ENCODE measurements at regions not wholly inside any gene's neighbourhood (a gene's known extent, or its start where the extent isn't known, plus 50 kb on each side); places are given as distances from the start of the nearest gene placed in this dataset.
"Not testable (repeated sequence)": the region's sequence is repeated elsewhere in the genome, so short reads cannot be mapped to it uniquely, and the experiment has no call there.

DNA sequence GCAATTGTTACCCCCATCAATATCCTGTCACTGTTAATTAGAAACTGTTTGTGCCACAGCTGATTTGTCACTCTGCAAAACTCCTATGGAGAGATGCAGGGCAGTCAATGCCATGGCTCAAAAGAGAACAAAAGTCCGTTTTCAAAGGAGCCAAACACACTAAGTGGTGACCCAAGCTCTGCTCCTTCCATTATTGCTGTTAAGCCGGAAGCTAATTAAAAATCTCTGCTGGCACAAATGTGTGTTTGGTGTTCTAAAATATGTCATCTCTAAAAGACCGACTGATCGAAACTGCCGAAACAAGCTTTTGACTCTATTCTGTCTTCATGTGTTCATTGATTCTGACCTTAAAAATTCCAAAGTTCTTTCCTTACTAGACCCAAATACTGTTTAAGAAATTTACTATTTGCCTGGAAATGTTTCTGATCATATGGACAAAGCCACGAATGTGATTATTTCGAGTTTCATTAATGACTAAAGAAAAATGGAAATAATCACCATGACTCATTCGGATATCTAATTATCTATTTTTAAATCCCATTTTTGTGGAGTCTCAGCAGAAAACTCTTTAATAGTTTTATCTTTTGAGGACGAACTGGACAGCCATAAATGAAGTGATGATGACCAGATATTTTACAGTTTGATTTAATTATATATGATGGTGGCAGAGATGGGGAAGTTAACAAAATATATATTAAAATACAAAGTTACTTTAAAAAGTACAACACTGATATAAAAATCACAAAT lies 287.6 kb downstream of the SOCS6 start:
- ChIA-PET CTCF (no interaction called here), POLR2A (no interaction called here)
- H3K4me3 Mint-ChIP-seq: no peak overlapping the region
- H3K27ac Mint-ChIP-seq: no peak overlapping the region
- H3K9me3 Mint-ChIP-seq: peaks cover 83% of the 10 kb centered on the region
- TF ChIP-seq NR3C1 (CRISPR knock-in tag; conservative IDR thresholded peaks at IDR 0.05; ENCODE audit: low read depth) (no peak), ELF4 (CRISPR knock-in tag; IDR thresholded peaks at IDR 0.05; ENCODE audit: low read depth) (no peak), MXD4 (CRISPR knock-in tag; IDR thresholded peaks at IDR 0.05; ENCODE audit: borderline replicate concordance) (no peak), GRHL2 (CRISPR knock-in tag; IDR thresholded peaks at IDR 0.05; ENCODE audit: insufficient replicate concordance, severe bottlenecking) (no peak), MYBL2 (CRISPR knock-in tag; IDR thresholded peaks at IDR 0.05) (no peak), RORB (CRISPR knock-in tag; IDR thresholded peaks at IDR 0.05) (no peak), SMAD4 (CRISPR knock-in tag; IDR thresholded peaks at IDR 0.05) (no peak)
- TF ChIP-seq, protein P1, sequence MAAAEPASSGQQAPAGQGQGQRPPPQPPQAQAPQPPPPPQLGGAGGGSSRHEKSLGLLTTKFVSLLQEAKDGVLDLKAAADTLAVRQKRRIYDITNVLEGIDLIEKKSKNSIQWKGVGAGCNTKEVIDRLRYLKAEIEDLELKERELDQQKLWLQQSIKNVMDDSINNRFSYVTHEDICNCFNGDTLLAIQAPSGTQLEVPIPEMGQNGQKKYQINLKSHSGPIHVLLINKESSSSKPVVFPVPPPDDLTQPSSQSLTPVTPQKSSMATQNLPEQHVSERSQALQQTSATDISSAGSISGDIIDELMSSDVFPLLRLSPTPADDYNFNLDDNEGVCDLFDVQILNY (CRISPR knock-in tag; IDR thresholded peaks at IDR 0.05): no peak
- TF ChIP-seq, protein P2, sequence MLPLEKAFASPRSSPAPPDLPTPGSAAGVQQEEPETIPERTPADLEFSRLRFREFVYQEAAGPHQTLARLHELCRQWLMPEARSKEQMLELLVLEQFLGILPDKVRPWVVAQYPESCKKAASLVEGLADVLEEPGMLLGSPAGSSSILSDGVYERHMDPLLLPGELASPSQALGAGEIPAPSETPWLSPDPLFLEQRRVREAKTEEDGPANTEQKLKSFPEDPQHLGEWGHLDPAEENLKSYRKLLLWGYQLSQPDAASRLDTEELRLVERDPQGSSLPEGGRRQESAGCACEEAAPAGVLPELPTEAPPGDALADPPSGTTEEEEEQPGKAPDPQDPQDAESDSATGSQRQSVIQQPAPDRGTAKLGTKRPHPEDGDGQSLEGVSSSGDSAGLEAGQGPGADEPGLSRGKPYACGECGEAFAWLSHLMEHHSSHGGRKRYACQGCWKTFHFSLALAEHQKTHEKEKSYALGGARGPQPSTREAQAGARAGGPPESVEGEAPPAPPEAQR (CRISPR knock-in tag; IDR thresholded peaks at IDR 0.05): no peak
- TF ChIP-seq, protein P3, sequence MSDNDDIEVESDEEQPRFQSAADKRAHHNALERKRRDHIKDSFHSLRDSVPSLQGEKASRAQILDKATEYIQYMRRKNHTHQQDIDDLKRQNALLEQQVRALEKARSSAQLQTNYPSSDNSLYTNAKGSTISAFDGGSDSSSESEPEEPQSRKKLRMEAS (CRISPR knock-in tag; IDR thresholded peaks at IDR 0.05): no peak
- TF ChIP-seq, protein P4, sequence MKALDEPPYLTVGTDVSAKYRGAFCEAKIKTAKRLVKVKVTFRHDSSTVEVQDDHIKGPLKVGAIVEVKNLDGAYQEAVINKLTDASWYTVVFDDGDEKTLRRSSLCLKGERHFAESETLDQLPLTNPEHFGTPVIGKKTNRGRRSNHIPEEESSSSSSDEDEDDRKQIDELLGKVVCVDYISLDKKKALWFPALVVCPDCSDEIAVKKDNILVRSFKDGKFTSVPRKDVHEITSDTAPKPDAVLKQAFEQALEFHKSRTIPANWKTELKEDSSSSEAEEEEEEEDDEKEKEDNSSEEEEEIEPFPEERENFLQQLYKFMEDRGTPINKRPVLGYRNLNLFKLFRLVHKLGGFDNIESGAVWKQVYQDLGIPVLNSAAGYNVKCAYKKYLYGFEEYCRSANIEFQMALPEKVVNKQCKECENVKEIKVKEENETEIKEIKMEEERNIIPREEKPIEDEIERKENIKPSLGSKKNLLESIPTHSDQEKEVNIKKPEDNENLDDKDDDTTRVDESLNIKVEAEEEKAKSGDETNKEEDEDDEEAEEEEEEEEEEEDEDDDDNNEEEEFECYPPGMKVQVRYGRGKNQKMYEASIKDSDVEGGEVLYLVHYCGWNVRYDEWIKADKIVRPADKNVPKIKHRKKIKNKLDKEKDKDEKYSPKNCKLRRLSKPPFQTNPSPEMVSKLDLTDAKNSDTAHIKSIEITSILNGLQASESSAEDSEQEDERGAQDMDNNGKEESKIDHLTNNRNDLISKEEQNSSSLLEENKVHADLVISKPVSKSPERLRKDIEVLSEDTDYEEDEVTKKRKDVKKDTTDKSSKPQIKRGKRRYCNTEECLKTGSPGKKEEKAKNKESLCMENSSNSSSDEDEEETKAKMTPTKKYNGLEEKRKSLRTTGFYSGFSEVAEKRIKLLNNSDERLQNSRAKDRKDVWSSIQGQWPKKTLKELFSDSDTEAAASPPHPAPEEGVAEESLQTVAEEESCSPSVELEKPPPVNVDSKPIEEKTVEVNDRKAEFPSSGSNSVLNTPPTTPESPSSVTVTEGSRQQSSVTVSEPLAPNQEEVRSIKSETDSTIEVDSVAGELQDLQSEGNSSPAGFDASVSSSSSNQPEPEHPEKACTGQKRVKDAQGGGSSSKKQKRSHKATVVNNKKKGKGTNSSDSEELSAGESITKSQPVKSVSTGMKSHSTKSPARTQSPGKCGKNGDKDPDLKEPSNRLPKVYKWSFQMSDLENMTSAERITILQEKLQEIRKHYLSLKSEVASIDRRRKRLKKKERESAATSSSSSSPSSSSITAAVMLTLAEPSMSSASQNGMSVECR (CRISPR knock-in tag; IDR thresholded peaks at IDR 0.05; ENCODE audit: borderline replicate concordance): no peak
- TF ChIP-seq, protein P5, sequence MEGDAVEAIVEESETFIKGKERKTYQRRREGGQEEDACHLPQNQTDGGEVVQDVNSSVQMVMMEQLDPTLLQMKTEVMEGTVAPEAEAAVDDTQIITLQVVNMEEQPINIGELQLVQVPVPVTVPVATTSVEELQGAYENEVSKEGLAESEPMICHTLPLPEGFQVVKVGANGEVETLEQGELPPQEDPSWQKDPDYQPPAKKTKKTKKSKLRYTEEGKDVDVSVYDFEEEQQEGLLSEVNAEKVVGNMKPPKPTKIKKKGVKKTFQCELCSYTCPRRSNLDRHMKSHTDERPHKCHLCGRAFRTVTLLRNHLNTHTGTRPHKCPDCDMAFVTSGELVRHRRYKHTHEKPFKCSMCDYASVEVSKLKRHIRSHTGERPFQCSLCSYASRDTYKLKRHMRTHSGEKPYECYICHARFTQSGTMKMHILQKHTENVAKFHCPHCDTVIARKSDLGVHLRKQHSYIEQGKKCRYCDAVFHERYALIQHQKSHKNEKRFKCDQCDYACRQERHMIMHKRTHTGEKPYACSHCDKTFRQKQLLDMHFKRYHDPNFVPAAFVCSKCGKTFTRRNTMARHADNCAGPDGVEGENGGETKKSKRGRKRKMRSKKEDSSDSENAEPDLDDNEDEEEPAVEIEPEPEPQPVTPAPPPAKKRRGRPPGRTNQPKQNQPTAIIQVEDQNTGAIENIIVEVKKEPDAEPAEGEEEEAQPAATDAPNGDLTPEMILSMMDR (IDR thresholded peaks at IDR 0.05): no peak
- no peaks in the 10 kb centered on the region for H3K4me1 Mint-ChIP-seq
- no peak for ATAC-seq
- no peak for DNase-seq (ENCODE audit: low spot score)
- peaks cover 16% of the 10 kb centered on the region for H3K27me3 Mint-ChIP-seq (ENCODE audit: low read depth)
- H3K36me3 Mint-ChIP-seq: peaks cover 77% of the 10 kb centered on the region

DNA sequence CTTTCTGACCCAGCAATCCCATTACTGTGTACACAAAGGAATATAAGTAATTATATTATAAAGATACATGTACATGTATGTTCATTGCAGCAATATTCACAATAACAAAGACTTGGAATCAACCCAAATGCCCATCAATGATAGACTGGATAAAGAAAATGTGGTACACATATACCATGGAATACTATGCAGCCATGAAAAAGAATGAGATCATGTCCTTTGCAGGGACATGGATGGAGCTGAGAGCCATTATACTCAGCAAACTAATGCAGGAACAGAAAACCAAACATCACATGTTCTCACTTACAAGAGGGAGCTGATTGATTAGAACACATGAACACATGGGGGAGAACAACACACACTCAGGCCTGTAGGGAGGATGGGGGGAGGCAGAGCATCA lies 286.1 kb downstream of the SOCS6 start:
- POLR2A ChIA-PET; H3K4me3 Mint-ChIP-seq; H3K4me1 Mint-ChIP-seq; H3K27ac Mint-ChIP-seq; ATAC-seq; CTCF ChIA-PET; DNase-seq (ENCODE audit: low spot score): not testable (repeated sequence)
- Mint-ChIP-seq H3K36me3 (peaks cover 75% of the 10 kb centered on the region), H3K9me3 (peaks cover 82% of the 10 kb centered on the region), H3K27me3 (ENCODE audit: low read depth) (peaks cover 11% of the 10 kb centered on the region)

DNA sequence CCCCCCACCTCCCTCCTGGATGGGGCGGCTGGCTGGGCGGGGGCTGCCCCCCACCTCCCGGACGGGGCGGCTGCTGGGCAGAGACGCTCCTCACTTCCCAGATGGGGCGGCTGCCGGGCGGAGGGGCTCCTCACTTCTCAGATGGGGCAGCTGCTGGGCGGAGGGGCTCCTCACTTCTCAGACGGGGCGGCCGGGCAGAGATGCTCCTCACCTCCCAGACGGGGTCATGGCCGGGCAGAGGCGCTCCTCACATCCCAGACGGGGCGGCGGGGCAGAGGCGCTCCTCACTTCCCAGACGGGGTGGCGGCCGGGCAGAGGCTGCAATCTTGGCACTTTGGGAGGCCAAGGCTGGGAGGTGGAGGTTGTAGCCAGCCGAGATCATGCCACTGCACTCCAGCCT lies 280.8 kb downstream of the SOCS6 start:
- H3K27ac Mint-ChIP-seq; DNase-seq (ENCODE audit: low spot score); H3K4me1 Mint-ChIP-seq; H3K4me3 Mint-ChIP-seq; ATAC-seq; CTCF ChIA-PET; POLR2A ChIA-PET: not testable (repeated sequence)
- H3K36me3 Mint-ChIP-seq: peaks cover 49% of the 10 kb centered on the region
- peaks cover 62% of the 10 kb centered on the region for H3K9me3 Mint-ChIP-seq
- H3K27me3 Mint-ChIP-seq (ENCODE audit: low read depth): peaks cover 13% of the 10 kb centered on the region
